ENCODE measurements at regions not wholly inside any gene's neighbourhood (a gene's known extent, or its start where the extent isn't known, plus 50 kb on each side); places are given as distances from the start of the nearest gene placed in this dataset.
A peak's percentile ranks its signal among the peaks of the same experiment; 100 is the strongest.
"Not testable (repeated sequence)": the region's sequence is repeated elsewhere in the genome, so short reads cannot be mapped to it uniquely, and the experiment has no call there.

DNA sequence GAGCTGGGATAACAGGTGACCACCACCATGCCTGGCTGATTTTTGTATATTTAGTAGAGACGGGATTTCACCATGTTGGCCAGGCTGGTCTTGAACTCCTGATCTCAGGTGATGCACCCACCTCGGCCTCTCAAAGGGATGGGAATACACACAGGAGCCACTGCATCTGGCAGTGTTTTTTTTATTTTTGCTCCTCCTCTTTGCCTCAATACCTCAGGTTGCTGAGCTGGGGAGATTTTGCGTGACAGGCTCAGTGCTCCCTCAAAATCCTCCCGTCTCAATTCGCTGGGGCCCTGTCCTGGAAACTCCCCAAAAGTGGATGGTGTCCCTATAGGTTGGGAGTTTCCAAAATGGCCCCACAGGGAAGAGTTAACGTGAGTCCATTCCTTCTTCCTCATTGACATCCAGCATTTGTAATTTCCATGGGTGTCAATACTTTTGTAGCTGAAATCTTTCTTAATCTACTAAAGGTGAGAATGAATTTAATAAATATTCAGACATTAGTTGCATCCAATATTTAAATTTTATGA is 71.8 kb downstream of the GGTLC2 start:
- DNase-seq (ENCODE audit: low read depth in 2 of 2): no peak

DNA sequence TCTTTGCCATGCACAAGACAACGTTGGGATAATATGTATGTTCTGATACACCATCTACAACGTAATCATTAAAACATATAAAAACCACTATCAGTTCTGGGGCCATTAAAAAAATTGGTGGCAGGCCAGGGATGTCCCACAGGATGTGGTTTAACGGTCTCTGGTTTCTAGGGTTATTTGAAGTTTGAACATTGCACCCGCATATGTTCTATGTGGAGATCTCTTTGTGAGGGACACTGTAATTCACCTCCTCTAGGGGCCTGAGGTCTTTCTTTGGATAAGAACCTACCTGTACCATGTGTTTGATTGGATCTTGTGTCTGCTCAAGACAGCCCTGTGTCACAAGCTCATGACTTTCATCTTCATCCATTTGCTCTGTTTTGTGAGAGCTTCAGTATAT is 73.2 kb downstream of the GGTLC2 start:
- no peak for DNase-seq (ENCODE audit: low read depth in 2 of 2)

DNA sequence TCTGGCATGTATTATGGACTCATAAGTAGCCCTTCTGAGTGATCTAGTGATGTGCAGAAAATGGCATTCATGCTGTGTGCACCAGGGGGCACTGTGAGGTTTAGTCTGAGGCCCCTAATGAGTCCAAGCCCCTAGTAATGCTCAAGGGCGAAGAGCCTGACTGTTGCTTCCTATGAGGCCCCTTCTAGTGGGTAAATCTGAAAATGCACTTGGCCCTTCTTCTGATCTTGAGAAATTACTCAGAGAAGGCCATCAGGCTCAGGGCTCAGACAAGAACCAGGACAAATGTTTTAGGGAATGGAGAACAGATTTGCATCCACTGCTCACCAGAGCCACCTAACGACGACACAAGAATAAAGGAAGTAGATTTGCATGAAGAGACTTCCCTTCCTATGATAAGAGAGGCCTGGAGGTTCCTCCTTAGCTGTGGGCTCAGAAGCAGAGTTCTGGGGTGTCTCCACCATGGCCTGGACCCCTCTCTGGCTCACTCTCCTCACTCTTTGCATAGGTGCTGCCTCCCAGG is 75.8 kb downstream of the GGTLC2 start:
- DNase-seq (ENCODE audit: low read depth in 2 of 2): peak; percentile 29

DNA sequence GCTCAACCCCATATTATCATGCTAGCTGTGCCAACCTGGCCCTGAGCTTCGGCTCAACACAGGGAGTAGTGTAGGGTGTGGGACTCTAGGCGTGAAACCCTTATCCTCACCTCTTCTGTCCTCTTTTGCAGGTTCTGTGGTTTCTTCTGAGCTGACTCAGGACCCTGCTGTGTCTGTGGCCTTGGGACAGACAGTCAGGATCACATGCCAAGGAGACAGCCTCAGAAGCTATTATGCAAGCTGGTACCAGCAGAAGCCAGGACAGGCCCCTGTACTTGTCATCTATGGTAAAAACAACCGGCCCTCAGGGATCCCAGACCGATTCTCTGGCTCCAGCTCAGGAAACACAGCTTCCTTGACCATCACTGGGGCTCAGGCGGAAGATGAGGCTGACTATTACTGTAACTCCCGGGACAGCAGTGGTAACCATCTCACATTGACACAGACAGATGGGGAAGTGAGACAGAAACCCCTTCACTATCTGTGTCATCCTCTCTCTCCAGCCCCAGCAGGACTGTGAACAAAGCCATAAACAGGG is 76.4 kb downstream of the GGTLC2 start:
- DNase-seq (ENCODE audit: low read depth in 2 of 2): no peak

DNA sequence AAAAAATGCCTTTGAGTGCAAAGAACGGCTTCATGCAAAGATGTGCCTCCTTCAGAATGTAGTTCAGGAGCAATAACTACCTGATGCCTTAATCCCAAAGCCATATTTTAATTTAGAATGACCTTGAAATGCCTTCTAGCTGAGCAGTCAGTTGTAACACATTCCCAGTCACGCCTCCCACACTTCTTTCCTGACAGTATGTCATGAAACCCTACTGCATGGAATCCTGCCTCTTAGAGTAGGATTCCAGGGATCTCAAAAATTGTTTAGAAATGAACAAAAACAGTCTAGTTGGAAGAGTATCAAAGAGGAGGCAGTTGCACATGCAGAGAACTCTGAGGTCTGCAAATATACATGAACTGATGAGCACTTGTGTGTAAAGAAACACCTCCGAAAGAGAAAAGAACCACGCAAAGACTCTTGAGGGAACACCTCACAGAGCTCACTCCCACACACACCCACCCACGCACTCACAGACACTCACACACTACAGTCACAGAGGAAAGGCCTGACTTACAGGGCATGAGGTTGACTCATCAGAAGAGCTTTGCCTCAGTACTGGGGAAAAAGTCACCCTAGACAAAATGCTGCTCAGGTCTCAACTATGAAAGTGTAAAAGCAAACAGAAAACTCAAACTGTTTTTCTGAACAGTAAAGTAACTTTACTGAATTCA is 77.4 kb downstream of the GGTLC2 start:
- peak; percentile 82 to 86 for DNase-seq (ENCODE audit: low read depth in 2 of 2)

DNA sequence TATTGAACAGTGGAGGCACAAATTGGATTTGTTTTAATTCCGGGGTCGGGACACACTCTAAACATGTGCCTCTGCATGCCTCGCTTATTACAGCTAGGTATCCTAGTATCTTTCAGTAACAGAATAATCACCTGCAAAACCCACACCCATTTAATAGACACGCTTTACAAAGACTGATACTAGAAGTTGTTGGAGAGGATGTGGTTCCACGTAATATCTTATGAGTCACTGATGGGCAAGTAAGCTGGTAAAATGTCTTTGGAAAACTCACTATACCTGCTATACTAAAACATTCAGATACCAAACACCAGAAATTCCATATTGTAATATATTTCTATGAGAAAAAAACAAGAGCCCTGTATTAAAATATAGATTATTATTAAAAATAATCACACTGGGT is 84.0 kb downstream of the GGTLC2 start:
- DNase-seq (ENCODE audit: low read depth in 2 of 2): no peak

DNA sequence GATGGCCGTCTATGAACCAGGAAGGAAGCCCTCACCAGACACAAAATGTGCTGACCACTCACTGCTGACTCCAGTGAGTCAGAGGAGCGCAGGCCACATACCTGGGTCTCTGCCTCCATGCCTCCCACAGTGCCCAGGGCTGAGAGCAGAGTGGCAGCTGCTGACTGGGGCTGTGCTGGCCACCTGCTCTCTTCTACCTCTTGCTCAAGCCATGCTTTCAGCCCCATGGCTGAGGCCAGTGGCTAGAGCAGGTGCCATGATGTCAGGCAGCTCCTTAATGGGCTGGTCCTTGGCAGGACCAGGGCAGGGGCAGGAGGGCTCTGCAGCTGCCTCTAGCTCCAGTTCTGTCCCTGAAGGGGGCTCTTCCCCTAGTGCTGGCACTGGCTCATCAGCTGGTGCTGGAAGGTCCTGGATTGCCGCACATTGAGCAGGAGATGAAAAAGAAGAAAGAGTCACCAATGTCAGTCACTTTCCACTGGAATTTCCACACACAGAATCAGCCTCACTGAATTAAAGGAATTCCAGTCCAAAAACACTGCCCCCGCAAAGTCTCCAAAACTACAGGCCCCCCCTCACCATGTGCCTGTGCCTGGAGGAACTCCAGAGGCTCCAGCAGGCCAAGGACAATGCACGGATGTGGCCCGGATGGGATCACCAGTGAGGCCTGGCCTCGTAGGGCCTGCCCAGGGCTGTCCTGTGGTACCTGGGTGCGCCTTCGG is 86.4 kb downstream of the GGTLC2 start:
- DNase-seq (ENCODE audit: low read depth in 2 of 2): no peak

DNA sequence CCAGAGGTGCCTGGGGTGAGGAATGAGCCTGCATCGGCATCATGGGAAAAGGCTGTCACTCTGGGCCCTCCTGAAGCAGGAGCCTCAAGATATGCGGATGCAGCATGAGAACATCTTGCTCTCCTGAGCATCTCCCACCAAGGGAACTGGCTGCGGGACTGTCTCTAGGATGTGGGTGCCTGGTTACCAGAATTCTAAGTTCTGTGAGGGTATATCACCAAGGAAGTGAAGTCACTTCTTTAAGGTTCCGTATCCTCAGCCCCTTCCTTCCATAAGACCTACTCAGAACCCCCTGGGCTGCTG is 86.9 kb downstream of the GGTLC2 start:
- no peak for DNase-seq (ENCODE audit: low read depth in 2 of 2)

DNA sequence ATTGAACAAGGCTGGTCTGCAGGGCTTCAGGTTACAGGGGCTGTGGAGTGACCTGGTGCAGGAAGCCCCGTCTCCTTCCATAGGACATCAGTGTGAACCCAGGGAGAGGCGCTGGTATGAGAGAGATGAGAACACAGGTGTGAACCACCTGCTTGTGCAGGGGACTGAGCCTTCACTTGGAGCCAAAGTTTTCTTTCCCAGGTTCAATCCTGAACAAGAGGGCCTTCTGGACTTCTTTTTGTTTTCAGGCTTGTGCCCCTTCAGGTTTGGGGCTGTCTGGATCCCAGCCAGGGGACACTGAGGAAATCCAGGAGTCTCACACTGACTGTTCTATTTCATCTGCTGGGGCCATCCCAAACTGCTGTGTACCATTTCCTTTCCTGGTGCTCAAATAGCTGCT is 88.6 kb downstream of the GGTLC2 start:
- DNase-seq (ENCODE audit: low read depth in 2 of 2): not testable (repeated sequence)

DNA sequence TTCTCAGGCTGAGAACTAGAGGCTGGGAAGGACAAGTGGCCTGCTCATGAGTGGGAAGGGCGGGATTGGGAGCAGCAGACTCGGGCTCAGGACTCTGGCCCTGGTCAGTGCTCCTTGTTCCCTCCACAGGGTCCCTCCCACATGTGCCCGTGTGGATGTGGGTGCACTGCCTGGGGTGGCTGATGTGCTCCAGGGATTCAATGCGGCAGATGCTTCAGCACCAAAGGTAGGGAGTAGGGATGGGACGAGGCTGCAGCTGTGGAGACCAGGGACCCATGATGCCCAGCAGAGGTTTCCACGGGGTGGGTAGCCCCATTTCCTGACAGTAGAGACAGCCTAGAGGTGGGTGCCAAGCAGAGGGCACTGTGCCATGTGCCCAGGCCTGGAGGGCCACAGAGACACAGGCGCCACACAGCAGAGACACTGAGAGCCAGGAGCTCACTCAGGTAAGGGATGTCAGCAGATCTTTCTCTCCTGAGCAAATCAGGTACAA is 89.5 kb downstream of the GGTLC2 start:
- no peak for DNase-seq (ENCODE audit: low read depth in 2 of 2)

DNA sequence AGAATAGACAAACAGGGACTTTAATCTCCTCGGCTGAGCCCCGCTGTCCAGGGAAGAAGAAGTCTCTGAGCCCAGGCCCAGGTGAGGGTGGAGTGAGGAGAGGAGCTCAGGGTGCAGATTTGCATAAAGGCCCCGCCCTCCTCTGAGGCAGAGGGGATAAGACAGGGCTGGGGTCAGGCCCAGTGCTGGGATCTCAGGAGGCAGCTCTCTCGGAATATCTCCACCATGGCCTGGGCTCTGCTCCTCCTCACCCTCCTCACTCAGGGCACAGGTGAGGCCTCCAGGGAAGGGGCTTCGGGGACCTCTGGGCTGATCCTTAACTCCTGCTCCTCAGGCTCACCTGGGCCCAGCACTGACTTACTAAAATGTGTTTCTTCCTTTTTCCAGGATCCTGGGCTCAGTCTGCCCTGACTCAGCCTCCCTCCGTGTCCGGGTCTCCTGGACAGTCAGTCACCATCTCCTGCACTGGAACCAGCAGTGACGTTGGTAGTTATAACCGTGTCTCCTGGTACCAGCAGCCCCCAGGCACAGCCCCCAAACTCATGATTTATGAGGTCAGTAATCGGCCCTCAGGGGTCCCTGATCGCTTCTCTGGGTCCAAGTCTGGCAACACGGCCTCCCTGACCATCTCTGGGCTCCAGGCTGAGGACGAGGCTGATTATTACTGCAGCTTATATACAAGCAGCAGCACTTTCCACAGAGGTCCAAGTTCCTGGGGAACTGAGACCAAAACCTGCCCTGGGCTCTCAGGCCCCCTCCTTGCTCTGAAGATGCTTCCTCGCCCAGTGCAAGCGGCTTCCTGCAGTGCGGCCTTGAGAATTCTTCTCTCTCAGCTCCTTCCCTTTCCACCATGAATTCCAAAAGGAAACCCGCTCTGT is 90.2 kb downstream of the GGTLC2 start:
- not testable (repeated sequence) for DNase-seq (ENCODE audit: low read depth in 2 of 2)

DNA sequence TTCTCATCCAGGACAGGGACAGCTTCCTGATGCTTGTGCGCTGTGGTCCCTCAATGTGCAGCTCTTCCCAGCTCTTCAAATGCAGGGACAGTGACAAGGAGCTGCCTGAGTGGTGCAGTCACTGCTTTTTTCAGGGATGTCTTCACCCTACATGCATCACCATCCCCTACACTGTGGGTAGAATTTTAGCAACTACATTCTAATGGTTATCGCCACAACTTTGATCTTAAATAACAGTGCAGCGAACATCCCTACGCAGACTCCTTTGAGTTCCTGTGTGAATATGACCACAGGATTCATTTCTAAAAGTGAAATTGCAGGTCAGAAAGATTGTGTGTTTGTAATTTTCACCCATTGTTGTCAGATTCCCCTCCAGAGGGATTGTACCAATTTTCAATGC is 90.9 kb downstream of the GGTLC2 start:
- DNase-seq (ENCODE audit: low read depth in 2 of 2): not testable (repeated sequence)

DNA sequence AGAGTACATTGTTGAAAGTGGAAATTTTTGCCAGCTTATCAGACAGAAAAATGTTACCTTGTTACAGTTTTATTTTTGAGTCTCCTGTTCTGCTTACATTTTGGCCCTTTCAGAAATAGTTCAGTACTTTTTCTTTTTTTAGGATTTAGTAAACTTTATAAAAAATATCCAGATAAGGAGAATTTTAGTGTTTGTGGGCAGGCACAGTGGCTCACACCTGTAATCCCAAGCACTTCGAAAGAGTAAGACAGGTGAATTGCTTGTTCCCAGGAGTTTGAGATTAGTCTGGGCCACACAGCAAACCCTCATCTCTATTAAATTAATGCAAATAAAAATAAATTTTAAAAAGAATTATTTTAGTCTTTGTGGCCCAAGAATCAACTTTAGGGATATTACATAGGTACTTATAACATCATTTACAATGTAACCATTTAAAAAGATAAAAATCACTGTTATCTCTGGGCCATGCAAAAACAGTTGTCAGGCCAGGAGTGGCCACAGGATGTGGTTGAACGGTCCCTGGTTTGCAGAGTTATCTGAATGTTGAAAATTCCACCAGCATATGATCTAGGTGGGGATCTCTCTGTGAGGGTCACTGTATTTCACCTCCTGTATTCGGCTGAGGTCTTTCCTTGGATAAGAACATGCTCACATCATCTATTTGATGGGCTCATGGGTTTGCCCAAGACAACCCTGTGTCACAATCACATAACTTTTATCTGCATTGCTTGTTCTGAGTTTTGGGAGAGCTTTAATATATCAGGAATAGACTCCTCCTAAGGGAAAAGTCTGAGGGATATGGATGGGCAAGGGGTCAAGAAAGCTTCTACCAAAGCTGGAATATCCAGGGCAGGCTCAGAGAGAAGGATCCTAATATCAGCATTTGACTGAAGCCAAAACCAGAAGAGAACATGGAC is 91.5 kb downstream of the GGTLC2 start:
- no peak for DNase-seq (ENCODE audit: low read depth in 2 of 2)

DNA sequence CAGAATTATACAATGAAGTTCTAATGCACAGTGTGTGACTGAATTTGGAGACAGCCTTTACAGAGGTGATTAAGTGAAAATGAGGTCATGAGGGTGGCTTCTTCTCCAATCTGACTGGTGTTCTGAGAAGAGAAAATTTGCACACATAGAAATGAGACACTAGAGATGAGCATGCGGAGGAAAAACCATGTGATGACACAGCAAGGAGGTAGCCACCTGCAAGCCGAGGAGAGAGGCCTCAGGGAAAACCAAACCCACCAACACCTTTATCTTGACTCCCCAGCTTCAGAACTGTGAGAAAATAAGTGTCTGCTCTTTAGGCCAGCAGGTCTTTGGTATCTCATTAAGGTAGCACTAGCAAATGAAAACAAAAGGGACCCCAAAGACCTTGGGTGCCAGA is 93.2 kb downstream of the GGTLC2 start:
- no peak for DNase-seq (ENCODE audit: low read depth in 2 of 2)

DNA sequence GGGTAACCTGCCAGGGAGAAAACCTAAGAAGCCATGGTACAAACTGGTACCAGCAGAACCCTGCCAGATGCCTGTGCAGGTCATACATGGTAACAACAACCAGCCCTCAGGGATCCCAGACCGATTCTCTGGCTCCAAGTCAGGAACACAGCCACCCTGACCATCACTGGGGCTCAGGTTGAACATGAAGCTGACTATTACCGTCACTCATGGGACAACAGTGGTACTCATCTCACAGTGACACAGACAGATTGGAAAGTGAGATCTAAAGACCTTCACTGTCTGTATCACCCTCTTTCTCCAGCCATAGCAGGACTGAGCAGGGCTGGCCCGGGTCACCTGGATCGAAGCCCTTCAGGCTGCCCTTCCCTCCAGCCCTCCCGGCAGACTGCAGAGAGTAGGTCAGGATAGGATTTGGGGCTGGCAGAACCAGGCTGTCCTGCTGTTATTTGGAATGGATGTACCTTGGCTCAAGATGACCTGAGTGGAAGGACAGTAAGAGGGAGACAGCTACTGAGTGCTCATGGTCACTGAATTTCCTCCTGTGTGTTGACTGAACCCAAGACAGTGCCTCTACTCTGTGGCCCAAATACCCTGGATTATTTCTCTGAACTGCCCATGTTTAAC is 94.7 kb downstream of the GGTLC2 start:
- DNase-seq (ENCODE audit: low read depth in 2 of 2): no peak

DNA sequence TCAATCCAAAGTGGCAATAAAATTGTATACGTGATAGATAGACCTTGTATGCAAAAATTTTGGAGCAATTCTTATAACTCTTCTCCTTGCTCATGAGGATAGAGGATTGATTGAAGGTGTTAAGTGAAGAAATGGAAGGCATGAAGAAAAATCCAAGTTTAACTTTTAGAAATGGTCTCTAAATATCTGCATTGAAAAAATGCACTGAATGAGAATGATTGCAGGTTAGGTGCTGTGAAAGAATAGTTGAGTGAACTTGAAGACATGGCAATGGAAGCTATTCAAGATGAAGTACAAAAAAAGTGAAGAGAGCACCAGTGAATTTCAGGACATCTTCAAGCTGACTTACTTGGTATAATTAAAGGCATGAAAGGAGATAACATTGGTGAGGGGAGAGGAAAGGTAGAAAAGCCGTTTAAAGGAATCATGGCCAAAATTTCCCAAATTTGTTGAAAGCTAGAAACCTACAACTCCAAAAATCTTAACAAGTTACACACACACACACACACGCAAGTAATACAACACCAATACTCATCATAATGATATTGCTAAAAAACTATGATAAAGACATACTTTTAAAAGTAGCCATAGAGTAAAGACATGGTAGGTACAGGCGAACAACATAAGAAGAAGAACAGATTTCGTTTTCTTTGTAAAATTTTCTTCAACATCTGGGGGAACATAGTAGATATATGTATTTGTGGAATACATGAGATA is 96.3 kb downstream of the GGTLC2 start:
- DNase-seq (ENCODE audit: low read depth in 2 of 2): no peak

DNA sequence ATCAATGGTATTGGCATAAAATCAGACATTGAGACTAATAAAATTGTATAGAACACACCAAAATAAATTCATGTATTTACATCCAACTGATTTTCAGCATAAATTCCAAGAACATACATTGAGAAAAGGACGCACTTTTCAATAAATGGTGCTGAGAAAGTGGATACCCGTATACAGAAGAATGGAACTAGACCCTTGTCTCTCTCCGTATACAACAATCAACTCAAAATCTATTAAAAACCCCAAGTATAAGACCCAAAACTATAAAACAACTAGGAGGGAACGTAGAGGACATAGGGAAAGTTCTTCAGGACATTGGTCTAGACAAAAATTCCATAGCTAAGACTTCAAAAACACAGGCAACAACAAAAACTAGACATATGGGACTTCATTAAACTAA is 97.4 kb downstream of the GGTLC2 start:
- DNase-seq (ENCODE audit: low read depth in 2 of 2): no peak

DNA sequence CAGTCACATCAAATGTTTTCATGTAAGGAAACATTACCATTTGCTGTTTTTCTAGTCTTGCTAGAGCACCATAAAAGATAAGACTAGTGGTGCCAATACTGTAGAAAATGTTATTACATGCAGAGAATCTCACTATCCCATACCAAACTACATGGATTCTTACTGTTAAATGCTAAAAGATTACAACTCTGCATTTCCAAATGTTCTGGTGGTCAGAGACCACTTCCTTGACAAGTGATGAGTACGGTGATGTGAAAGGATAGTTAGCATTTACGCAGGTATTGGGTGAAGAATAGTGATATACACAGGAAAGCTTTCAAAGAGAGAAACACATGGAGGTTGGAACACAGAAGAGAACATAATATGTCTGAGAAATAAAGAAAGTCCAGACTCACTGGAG is 98.2 kb downstream of the GGTLC2 start:
- no peak for DNase-seq (ENCODE audit: low read depth in 2 of 2)

DNA sequence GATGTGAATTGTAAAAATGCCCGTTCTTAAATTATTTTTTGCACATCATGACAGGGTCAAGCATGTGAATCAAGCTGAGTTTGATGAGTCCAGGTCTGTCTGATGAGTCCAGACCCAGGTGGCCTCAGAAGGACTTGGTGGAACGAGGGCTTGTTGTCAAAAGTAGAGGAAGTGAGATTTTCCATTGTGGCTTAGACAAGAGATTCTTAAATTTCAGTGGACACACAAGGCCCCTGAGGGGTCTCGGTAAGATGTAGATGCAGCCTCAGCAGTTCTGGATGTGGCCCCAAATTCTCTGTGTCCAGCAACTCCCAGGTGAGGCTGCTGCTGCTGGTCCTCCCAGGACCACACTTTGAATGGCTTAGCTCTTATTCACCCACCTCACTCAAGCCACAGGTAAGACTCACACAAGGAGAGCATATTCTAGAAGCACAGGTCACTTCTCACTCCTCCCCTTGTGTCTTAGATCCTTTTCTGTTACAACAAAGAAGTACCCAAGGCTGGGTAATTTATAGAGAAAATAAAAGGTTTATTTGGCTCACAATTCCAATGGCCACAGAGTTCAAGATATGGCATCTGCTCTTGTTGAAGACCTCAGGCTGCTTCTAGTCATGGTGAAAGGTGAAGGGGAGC is 98.8 kb downstream of the GGTLC2 start:
- no peak for DNase-seq (ENCODE audit: low read depth in 2 of 2)

Data from stimulated activated CD8-positive, alpha-beta memory T cell treated with anti-CD3 and anti-CD28 coated beads, Interleukin-7, amount 100 ng/mL, for 4 hours (primary cell).